ENCODE measurements at regions not wholly inside any gene's neighbourhood (a gene's known extent, or its start where the extent isn't known, plus 50 kb on each side); places are given as distances from the start of the nearest gene placed in this dataset.

DNA sequence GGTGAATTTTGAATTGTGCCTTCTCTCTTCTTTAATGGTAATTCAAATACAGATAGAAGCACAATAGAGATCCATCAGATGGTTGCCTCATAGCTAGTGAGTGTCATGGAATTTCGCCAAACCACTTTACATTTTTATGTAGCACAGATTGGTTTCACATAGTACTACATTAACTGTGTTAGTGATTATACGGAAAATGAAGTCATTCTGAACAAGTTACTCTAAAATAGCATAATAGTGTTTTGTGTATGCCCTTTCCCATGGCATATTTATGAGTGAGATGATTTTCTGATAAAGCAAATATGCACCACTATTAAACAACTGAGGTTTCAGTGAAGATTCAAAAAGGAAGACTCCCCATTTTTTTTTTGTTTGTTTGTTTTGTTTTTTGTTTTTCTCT lies 1623.5 kb downstream of the PCDH9 start:
- TF ChIP-seq EZH2phosphoT487 (IDR thresholded peaks at IDR 0.05; ENCODE audit: low read length) (no peak), EZH2 (optimal IDR thresholded peaks at IDR 0.05; ENCODE audit: low read depth, low read length) (no peak)
- DNase-seq = no peak

DNA sequence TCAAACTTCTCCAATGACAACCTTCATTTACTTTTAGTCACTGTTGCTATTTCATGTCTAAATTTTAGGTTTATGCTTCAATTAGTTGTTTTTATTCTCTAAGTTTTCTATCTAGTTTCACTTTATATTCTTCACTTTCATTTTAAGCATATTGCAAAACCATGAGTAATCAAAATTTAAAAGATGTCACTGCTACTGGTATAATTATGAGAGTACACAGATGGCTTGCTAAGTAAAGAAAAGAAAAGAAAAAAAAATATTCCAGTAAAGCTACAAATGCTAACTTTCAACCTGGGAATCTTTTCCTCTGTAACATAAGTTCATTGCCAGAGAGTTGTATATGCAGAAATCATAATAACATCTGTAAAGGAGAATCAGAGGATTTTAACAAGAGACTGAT lies 1624.7 kb downstream of the PCDH9 start:
- H4K20me1 ChIP-seq (ENCODE audit: insufficient read depth, low read length) = no peaks in the 10 kb centered on the region
- peak; percentile 7 for DNase-seq
- H3K27me3 ChIP-seq (replicated peaks; ENCODE audit: insufficient read depth, low read length) = no peaks in the 10 kb centered on the region
- H2AFZ ChIP-seq (ENCODE audit: low read length) = no peak overlapping the region
- no peaks in the 10 kb centered on the region for H3F3A ChIP-seq (ENCODE audit: insufficient read depth, low read length)
- H3K4me1 ChIP-seq (ENCODE audit: low read length) = no peaks in the 10 kb centered on the region
- H3K9me3 ChIP-seq (replicated peaks; ENCODE audit: insufficient read depth, low read length) = no peaks in the 10 kb centered on the region
- no peak for TF ChIP-seq CTCF (IDR thresholded peaks at IDR 0.05; ENCODE audit: low read length)
- TF ChIP-seq EZH2 (optimal IDR thresholded peaks at IDR 0.05; ENCODE audit: low read depth, low read length) = no peak
- TF ChIP-seq EZH2phosphoT487 (IDR thresholded peaks at IDR 0.05; ENCODE audit: low read length) = no peak
- H3K79me2 ChIP-seq (ENCODE audit: low read length) = no peaks in the 10 kb centered on the region
- no peak overlapping the region for H3K9ac ChIP-seq (ENCODE audit: low read length)
- H3K4me2 ChIP-seq (ENCODE audit: low read depth, low read length) = peak overlapping the region; percentile 18; the same call in 1 of the 2 replicates
- H3K9me2 ChIP-seq (replicated peaks; ENCODE audit: insufficient read depth, low read length) = no peaks in the 10 kb centered on the region
- H3K4me3 ChIP-seq (ENCODE audit: low read length) = no peak overlapping the region
- H3K27ac ChIP-seq (ENCODE audit: low read length) = no peak overlapping the region
- no peaks in the 10 kb centered on the region for H3K36me3 ChIP-seq (replicated peaks; ENCODE audit: insufficient read depth, low read length)

More for the DNA sequence above, 1623.5 kb downstream of the PCDH9 start:
- no peak overlapping the region for H3K27ac ChIP-seq (ENCODE audit: low read length)
- H3K9me3 ChIP-seq (replicated peaks; ENCODE audit: insufficient read depth, low read length) = no peaks in the 10 kb centered on the region
- no peaks in the 10 kb centered on the region for H3K9me2 ChIP-seq (replicated peaks; ENCODE audit: insufficient read depth, low read length)
- H3K27me3 ChIP-seq (replicated peaks; ENCODE audit: insufficient read depth, low read length) = no peaks in the 10 kb centered on the region
- H3K79me2 ChIP-seq (ENCODE audit: low read length) = no peaks in the 10 kb centered on the region
- H4K20me1 ChIP-seq (ENCODE audit: insufficient read depth, low read length) = no peaks in the 10 kb centered on the region
- H2AFZ ChIP-seq (ENCODE audit: low read length) = no peak overlapping the region
- no peak overlapping the region for H3K4me3 ChIP-seq (ENCODE audit: low read length)
- H3K4me2 ChIP-seq (ENCODE audit: low read depth, low read length) = no peak overlapping the region
- no peaks in the 10 kb centered on the region for H3K36me3 ChIP-seq (replicated peaks; ENCODE audit: insufficient read depth, low read length)
- H3F3A ChIP-seq (ENCODE audit: insufficient read depth, low read length) = no peaks in the 10 kb centered on the region
- no peaks in the 10 kb centered on the region for H3K4me1 ChIP-seq (ENCODE audit: low read length)
- H3K9ac ChIP-seq (ENCODE audit: low read length) = no peak overlapping the region

DNA sequence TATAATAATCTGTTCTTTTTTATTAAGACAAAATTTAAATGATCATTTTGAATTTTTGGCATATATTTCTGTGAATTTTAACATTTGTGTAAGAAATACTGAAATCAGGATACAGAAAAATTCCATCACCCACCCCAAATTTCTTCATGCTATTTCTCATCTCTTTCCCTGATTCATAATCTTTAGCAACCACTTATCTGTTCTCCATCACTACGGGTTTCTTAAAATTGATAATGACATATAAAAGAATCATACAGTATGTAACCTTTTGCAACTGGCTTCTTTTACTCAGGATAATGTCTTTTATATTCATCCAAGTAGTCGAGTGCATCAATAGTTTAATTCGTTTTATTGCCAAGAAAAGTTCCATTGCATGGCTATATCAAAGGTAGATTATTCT lies 1627.0 kb downstream of the PCDH9 start:
- Histone ChIP-seq H3K9me2 (replicated peaks; ENCODE audit: insufficient read depth, low read length) (no peaks in the 10 kb centered on the region), H2AFZ (ENCODE audit: low read length) (no peak overlapping the region), H3K27ac (ENCODE audit: low read length) (no peak overlapping the region), H3K4me3 (ENCODE audit: low read length) (no peak overlapping the region), H3K79me2 (ENCODE audit: low read length) (no peaks in the 10 kb centered on the region), H3K9me3 (replicated peaks; ENCODE audit: insufficient read depth, low read length) (no peaks in the 10 kb centered on the region), H3K27me3 (replicated peaks; ENCODE audit: insufficient read depth, low read length) (no peaks in the 10 kb centered on the region), H3K4me2 (ENCODE audit: low read depth, low read length) (no peak overlapping the region), H4K20me1 (ENCODE audit: insufficient read depth, low read length) (no peaks in the 10 kb centered on the region), H3K36me3 (replicated peaks; ENCODE audit: insufficient read depth, low read length) (no peaks in the 10 kb centered on the region), H3K4me1 (ENCODE audit: low read length) (no peaks in the 10 kb centered on the region), H3F3A (ENCODE audit: insufficient read depth, low read length) (no peaks in the 10 kb centered on the region), H3K9ac (ENCODE audit: low read length) (no peak overlapping the region)
- no peak for DNase-seq
- TF ChIP-seq EZH2 (optimal IDR thresholded peaks at IDR 0.05; ENCODE audit: low read depth, low read length) = no peak
- no peak for TF ChIP-seq CTCF (IDR thresholded peaks at IDR 0.05; ENCODE audit: low read length)
- TF ChIP-seq EZH2phosphoT487 (IDR thresholded peaks at IDR 0.05; ENCODE audit: low read length) = no peak

- Histone ChIP-seq H2AFZ (ENCODE audit: low read length) (no peak overlapping the region), H3K27me3 (replicated peaks; ENCODE audit: insufficient read depth, low read length) (no peaks in the 10 kb centered on the region), H3K9ac (ENCODE audit: low read length) (no peak overlapping the region), H3K36me3 (replicated peaks; ENCODE audit: insufficient read depth, low read length) (no peaks in the 10 kb centered on the region), H3K4me1 (ENCODE audit: low read length) (no peaks in the 10 kb centered on the region), H4K20me1 (ENCODE audit: insufficient read depth, low read length) (no peaks in the 10 kb centered on the region), H3K4me3 (ENCODE audit: low read length) (no peak overlapping the region), H3K9me2 (replicated peaks; ENCODE audit: insufficient read depth, low read length) (no peaks in the 10 kb centered on the region), H3K4me2 (ENCODE audit: low read depth, low read length) (no peak overlapping the region), H3K9me3 (replicated peaks; ENCODE audit: insufficient read depth, low read length) (no peaks in the 10 kb centered on the region), H3K27ac (ENCODE audit: low read length) (no peak overlapping the region), H3F3A (ENCODE audit: insufficient read depth, low read length) (no peaks in the 10 kb centered on the region), H3K79me2 (ENCODE audit: low read length) (no peaks in the 10 kb centered on the region)
- DNase-seq = no peak
- TF ChIP-seq EZH2phosphoT487 (IDR thresholded peaks at IDR 0.05; ENCODE audit: low read length) (no peak), EZH2 (optimal IDR thresholded peaks at IDR 0.05; ENCODE audit: low read depth, low read length) (no peak), CTCF (IDR thresholded peaks at IDR 0.05; ENCODE audit: low read length) (no peak)
Measured at GRCh38 chr13:65601855-65602254, 1628.3 kb downstream of the PCDH9 start.

Measured in MM.1S (cell line).